GM20431 (cell line): ENCODE measurements at regions not wholly inside any gene's neighbourhood (a gene's known extent, or its start where the extent isn't known, plus 50 kb on each side); places are given as distances from the start of the nearest gene placed in this dataset.

Experiments
- in situ Hi-C: fragments of 300-500 bp; cut with MseI, MboI; formaldehyde crosslinking; loops from one replicate; pipeline ENCODE4 v1.15.0; 2020; ENCODE audit warnings: low sequenced_read_pairs; ENCODE audit not compliant: unreplicated experiment

- in situ Hi-C loops = no loop called here
These were observed 168.7 kb upstream of the ITGB1 start for GRCh38 chr10:33126742-33127141.

- in situ Hi-C loops = no loop called here
These were observed 167.8 kb upstream of the ITGB1 start for GRCh38 chr10:33125522-33126517.

GRCh38 chr10:33125111-33125510 is 167.1 kb upstream of the ITGB1 start:
- in situ Hi-C loops = no loop called here

- in situ Hi-C loops = no loop called here
These were observed 165.7 kb upstream of the ITGB1 start for GRCh38 chr10:33123680-33124079.

GRCh38 chr10:33122014-33122809 is 164.2 kb upstream of the ITGB1 start:
- in situ Hi-C loops = no loop called here

- in situ Hi-C loops = no loop called here
These were observed 162.7 kb upstream of the ITGB1 start for GRCh38 chr10:33120700-33121099.

GRCh38 chr10:33120275-33120674 is 162.2 kb upstream of the ITGB1 start:
- in situ Hi-C loops = no loop called here

GRCh38 chr10:33117816-33118215 is 159.8 kb upstream of the ITGB1 start:
- in situ Hi-C loops = no loop called here

GRCh38 chr10:33117230-33117629 is 159.2 kb upstream of the ITGB1 start:
- in situ Hi-C loops = no loop called here

GRCh38 chr10:33115738-33116719 is 158.0 kb upstream of the ITGB1 start:
- in situ Hi-C loops = no loop called here

GRCh38 chr10:33114451-33114952 is 156.5 kb upstream of the ITGB1 start:
- in situ Hi-C loops = no loop called here

- in situ Hi-C loops = no loop called here
These were observed 155.4 kb upstream of the ITGB1 start for GRCh38 chr10:33113466-33113865.

GRCh38 chr10:33112831-33113455 is 154.9 kb upstream of the ITGB1 start:
- in situ Hi-C loops = no loop called here

- in situ Hi-C loops = no loop called here
These were observed 153.5 kb upstream of the ITGB1 start for GRCh38 chr10:33111488-33112051.

GRCh38 chr10:33109788-33110469 is 151.9 kb upstream of the ITGB1 start:
- in situ Hi-C loops = no loop called here

- in situ Hi-C loops = no loop called here
These were observed 151.4 kb upstream of the ITGB1 start for GRCh38 chr10:33109384-33109783.

- in situ Hi-C loops = no loop called here
These were observed 149.9 kb upstream of the ITGB1 start for GRCh38 chr10:33107953-33108352.

GRCh38 chr10:33106767-33107166 is 148.7 kb upstream of the ITGB1 start:
- in situ Hi-C loops = no loop called here
